GM12892 (cell line): ENCODE measurements at regions not wholly inside any gene's neighbourhood (a gene's known extent, or its start where the extent isn't known, plus 50 kb on each side); places are given as distances from the start of the nearest gene placed in this dataset.

ENCODE experiments used
- POLR2A ChIP-seq: IDR thresholded peaks from 2 replicates; pipeline ENCODE4 v1.6.1; 2011; ENCODE audit warnings: low read depth, low read length, control low read depth
- POLR2AphosphoS5 ChIP-seq: IDR thresholded peaks from 2 replicates; pipeline ENCODE4 v1.6.1; 2011; ENCODE audit warnings: low read depth, low read length, control low read depth

- TF ChIP-seq POLR2A: no peak
- TF ChIP-seq POLR2AphosphoS5: no peak
Observed at GRCh38 chr11:98053851-98054250, 966.9 kb upstream of the CNTN5 start.
